ENCODE measurements at regions not wholly inside any gene's neighbourhood (a gene's known extent, or its start where the extent isn't known, plus 50 kb on each side); places are given as distances from the start of the nearest gene placed in this dataset.

- TF ChIP-seq, protein P1, sequence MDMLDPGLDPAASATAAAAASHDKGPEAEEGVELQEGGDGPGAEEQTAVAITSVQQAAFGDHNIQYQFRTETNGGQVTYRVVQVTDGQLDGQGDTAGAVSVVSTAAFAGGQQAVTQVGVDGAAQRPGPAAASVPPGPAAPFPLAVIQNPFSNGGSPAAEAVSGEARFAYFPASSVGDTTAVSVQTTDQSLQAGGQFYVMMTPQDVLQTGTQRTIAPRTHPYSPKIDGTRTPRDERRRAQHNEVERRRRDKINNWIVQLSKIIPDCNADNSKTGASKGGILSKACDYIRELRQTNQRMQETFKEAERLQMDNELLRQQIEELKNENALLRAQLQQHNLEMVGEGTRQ (IDR thresholded peaks at IDR 0.05): no peak
- TF ChIP-seq CTCF (IDR thresholded peaks at IDR 0.05): no peak
- TF ChIP-seq NPAS2 (CRISPR knock-in tag; IDR thresholded peaks at IDR 0.05; ENCODE audit: borderline replicate concordance): no peak
- TF ChIP-seq BHLHE40 (IDR thresholded peaks at IDR 0.05; ENCODE audit: low read depth, low read length): no peak
- no peak for TF ChIP-seq MAZ (IDR thresholded peaks at IDR 0.05; ENCODE audit: borderline replicate concordance, low read depth, low read length)
- no peak for TF ChIP-seq TFCP2L1 (CRISPR knock-in tag; IDR thresholded peaks at IDR 0.05)
- no peak for TF ChIP-seq EP300 (IDR thresholded peaks at IDR 0.05)
Observed at GRCh38 chr3:43224405-43225073, 61.8 kb upstream of the SNRK start.

All from A549 (cell line).